IMR-90 (cell line): ENCODE measurements at regions not wholly inside any gene's neighbourhood (a gene's known extent, or its start where the extent isn't known, plus 50 kb on each side); places are given as distances from the start of the nearest gene placed in this dataset.

Experiments
- ATAC-seq: fragments of 200-7000 bp; cut with Tn5 transposase; 2 replicates; pipeline ENCODE4 v1.9.1; 2020; ENCODE audit warnings: low read depth, mild to moderate bottlenecking, moderate library complexity
- BruUV-seq: library from RNA; stranded (reverse); fragments of 400-500 nt; replicated peaks from 2 replicates; lab custom pipeline; 2021; lab: Mats Ljungman, UMichigan
- CTCF ChIA-PET: fragments of 300-600 bp; formaldehyde crosslinking; extraction: SDS; loops from one replicate; lab custom pipeline; 2021; ENCODE audit warnings: antibody characterized with exemption; lab: Yijun Ruan, JAX
- POLR2A ChIA-PET: fragments of 300-600 bp; sonication (Branson Sonifier 250); formaldehyde crosslinking; loops from one replicate; lab custom pipeline; 2022; ENCODE audit warnings: antibody characterized with exemption; ENCODE audit not compliant: unreplicated experiment; lab: Charles Lee
- DNase-seq: peaks from one replicate; pipeline ENCODE4 v3.0.0; 2013
- H2AFZ ChIP-seq: replicated peaks from 2 replicates; pipeline ENCODE3; 2013; ENCODE audit warnings: low read length, mild to moderate bottlenecking; ENCODE audit not compliant: poor library complexity
- H2AK5ac ChIP-seq: 2 replicates; pipeline ENCODE4 v1.6.1; 2013; ENCODE audit warnings: low read depth, low read length, inconsistent platforms
- H2AK9ac ChIP-seq: replicated peaks from 2 replicates; pipeline ENCODE3; 2013; ENCODE audit warnings: mild to moderate bottlenecking, low read depth, low read length, moderate library complexity; ENCODE audit not compliant: poor library complexity
- H2BK120ac ChIP-seq: 2 replicates; pipeline ENCODE4 v1.6.1; 2013; ENCODE audit warnings: low read depth, low read length, inconsistent platforms
- H2BK15ac ChIP-seq: 3 replicates; pipeline ENCODE4 v1.6.1; 2013; ENCODE audit warnings: low read depth, low read length, inconsistent platforms
- H2BK20ac ChIP-seq: 2 replicates; pipeline ENCODE4 v1.6.1; 2013; ENCODE audit warnings: low read depth, mild to moderate bottlenecking, inconsistent platforms, low read length, moderate library complexity
- H2BK5ac ChIP-seq: 2 replicates; pipeline ENCODE4 v1.6.1; 2013; ENCODE audit warnings: mild to moderate bottlenecking, low read depth, low read length, inconsistent platforms; ENCODE audit not compliant: poor library complexity, severe bottlenecking
- H3K14ac ChIP-seq: replicated peaks from 2 replicates; pipeline ENCODE4 v1.6.1; 2013; ENCODE audit warnings: low read depth, low read length, inconsistent platforms
- H3K18ac ChIP-seq: 2 replicates; pipeline ENCODE4 v1.6.1; 2013; ENCODE audit warnings: low read depth, low read length, control low read depth
- H3K23ac ChIP-seq: 2 replicates; pipeline ENCODE4 v1.6.1; 2013; ENCODE audit warnings: low read depth, low read length, inconsistent platforms
- H3K27ac ChIP-seq: 2 replicates; pipeline ENCODE4 v1.5.1; 2013; ENCODE audit warnings: mild to moderate bottlenecking, control low read depth, low read length; ENCODE audit not compliant: insufficient read depth
- H3K27me3 ChIP-seq: 2 replicates; pipeline ENCODE4 v1.6.1; 2013; ENCODE audit warnings: low read length; ENCODE audit not compliant: control insufficient read depth, insufficient read depth
- H3K36me3 ChIP-seq: 2 replicates; pipeline ENCODE4 v1.6.1; 2013; ENCODE audit warnings: low read length, mixed read lengths; ENCODE audit not compliant: control insufficient read depth, insufficient read depth
- H3K4ac ChIP-seq: 2 replicates; pipeline ENCODE4 v1.6.1; 2013; ENCODE audit warnings: low read depth, low read length, inconsistent platforms
- H3K4me1 ChIP-seq: 2 replicates; pipeline ENCODE4 v1.6.1; 2013; ENCODE audit warnings: low read length, mixed read lengths; ENCODE audit not compliant: control insufficient read depth, insufficient read depth
- H3K4me2 ChIP-seq: 2 replicates; pipeline ENCODE4 v1.6.1; 2013; ENCODE audit warnings: low read depth, mild to moderate bottlenecking, control low read depth, low read length, moderate library complexity
- H3K4me3 ChIP-seq: 2 replicates; pipeline ENCODE4 v1.5.1; 2013; ENCODE audit warnings: low read depth, mild to moderate bottlenecking, control low read depth, low read length, moderate library complexity; ENCODE audit not compliant: insufficient read depth
- H3K56ac ChIP-seq: 2 replicates; pipeline ENCODE4 v1.6.1; 2013; ENCODE audit warnings: low read length, inconsistent platforms; ENCODE audit not compliant: insufficient read depth; ENCODE audit errors: extremely low read depth
- H3K79me1 ChIP-seq, 2 experiments: 2 replicates each; pipeline ENCODE4 v1.6.1; 2013; ENCODE audit warnings: low read length in 2 of 2, inconsistent platforms in 1 of 2, low read depth in 1 of 2
- H3K9ac ChIP-seq: 2 replicates; pipeline ENCODE4 v1.6.1; 2013; ENCODE audit warnings: low read depth, low read length, control low read depth
- H3K9me1 ChIP-seq: 2 replicates; pipeline ENCODE4 v1.6.1; 2013; ENCODE audit warnings: low read length, inconsistent platforms; ENCODE audit not compliant: insufficient read depth
- H3K9me3 ChIP-seq: 2 replicates; pipeline ENCODE4 v1.6.1; 2013; ENCODE audit warnings: low read length; ENCODE audit not compliant: control insufficient read depth, insufficient read depth
- H4K20me1 ChIP-seq: 2 replicates; pipeline ENCODE4 v1.6.1; 2013; ENCODE audit warnings: low read length, inconsistent platforms; ENCODE audit not compliant: insufficient read depth
- H4K5ac ChIP-seq: 2 replicates; pipeline ENCODE4 v1.6.1; 2013; ENCODE audit warnings: mild to moderate bottlenecking, low read depth, low read length, control low read depth
- H4K8ac ChIP-seq, 2 experiments: 2 replicates each; pipeline ENCODE4 v1.6.1; 2013; ENCODE audit warnings: low read depth in 2 of 2, low read length in 2 of 2, control low read depth in 1 of 2, inconsistent platforms in 1 of 2
- H4K91ac ChIP-seq: 2 replicates; pipeline ENCODE4 v1.6.1; 2013; ENCODE audit warnings: low read depth, low read length, inconsistent platforms; ENCODE audit not compliant: insufficient read depth
- BHLHE40 ChIP-seq: fragments of 150-350 bp; IDR thresholded peaks from 2 replicates; pipeline ENCODE4 v1.6.1; 2016; ENCODE audit warnings: mild to moderate bottlenecking, low read depth, low read length
- CEBPB ChIP-seq: IDR thresholded peaks from 2 replicates; pipeline ENCODE4 v1.6.1; 2012; ENCODE audit warnings: low read depth, low read length, improper control_type of control experiment
- CHD1 ChIP-seq: IDR thresholded peaks from 2 replicates; pipeline ENCODE4 v1.6.1; 2012; ENCODE audit warnings: low read depth, low read length, improper control_type of control experiment
- FOS ChIP-seq: fragments of 150-350 bp; IDR thresholded peaks from 2 replicates; pipeline ENCODE4 v1.6.1; 2016; ENCODE audit warnings: low read depth, low read length
- MAZ ChIP-seq: IDR thresholded peaks from 2 replicates; pipeline ENCODE4 v1.6.1; 2012; ENCODE audit warnings: low read depth, mild to moderate bottlenecking, low read length, improper control_type of control experiment, moderate library complexity, borderline replicate concordance
- MXI1 ChIP-seq: IDR thresholded peaks from 2 replicates; pipeline ENCODE4 v1.6.1; 2012; ENCODE audit warnings: low read depth, mild to moderate bottlenecking, low read length, moderate library complexity, borderline replicate concordance
- POLR2A ChIP-seq: IDR thresholded peaks from 2 replicates; pipeline ENCODE4 v1.6.1; 2012; ENCODE audit warnings: mild to moderate bottlenecking, low read depth, low read length
- RAD21 ChIP-seq: IDR thresholded peaks from 2 replicates; pipeline ENCODE4 v1.6.1; 2012; ENCODE audit warnings: low read length, improper control_type of control experiment
- RFX5 ChIP-seq: IDR thresholded peaks from 2 replicates; pipeline ENCODE4 v1.8.0; 2012; ENCODE audit warnings: low read depth, mild to moderate bottlenecking, low read length, moderate library complexity
- SMC3 ChIP-seq: fragments of 150-350 bp; IDR thresholded peaks from 2 replicates; pipeline ENCODE4 v1.6.1; 2016; ENCODE audit warnings: low read depth, mild to moderate bottlenecking, antibody characterized with exemption, low read length, moderate library complexity
- USF2 ChIP-seq: fragments of 150-350 bp; IDR thresholded peaks from 2 replicates; pipeline ENCODE4 v1.6.1; 2017; ENCODE audit warnings: mild to moderate bottlenecking, antibody characterized with exemption, low read length, low read depth
- WGBS, 2 experiments: methylation state at CpG; one replicate each; pipeline versions ENCODE4 v1.1.5 to v1.1.7; 2013; ENCODE audit warnings: missing lambda C conversion rate in 2 of 2; ENCODE audit not compliant: insufficient read length in 1 of 2; ENCODE audit errors: extremely low coverage in 2 of 2; 5-methylcytosine and 5-hydroxymethylcytosine counted together
- dilution Hi-C: fragments of 300-500 bp; cut with HindIII; formaldehyde crosslinking; loops from one replicate; pipeline ENCODE4 v1.14.3; 2018; ENCODE audit warnings: low sequenced_read_pairs; ENCODE audit not compliant: unreplicated experiment
- in situ Hi-C: fragments of 300-500 bp; cut with MboI; formaldehyde crosslinking; loops from 3 replicates; pipeline ENCODE4 v1.14.3; 2019; ENCODE audit warnings: low sequenced_read_pairs, inconsistent platforms, mixed read lengths
- intact Hi-C: fragments of 100-400 bp; cut with micrococcal nuclease; formaldehyde crosslinking; loops from 2 replicates; pipeline ENCODE4 v1.10.0; 2022
- TF ChIP-seq, protein P1 (sequence below): conservative IDR thresholded peaks from 2 replicates; pipeline ENCODE4 v1.5.1; 2012; ENCODE audit warnings: mild to moderate bottlenecking, low read depth, low read length, improper control_type of control experiment

- no peak overlapping the region for H2BK120ac ChIP-seq
- no peaks in the 10 kb centered on the region for H3K79me1 ChIP-seq
- no peak overlapping the region for H4K8ac ChIP-seq
- H3K56ac ChIP-seq = no peak overlapping the region
- H3K9me1 ChIP-seq = no peaks in the 10 kb centered on the region
- H3K36me3 ChIP-seq = no peaks in the 10 kb centered on the region
- no peak overlapping the region for H2BK5ac ChIP-seq
- 0 out of 2 replicates have a peak, but pooled peaks cover 2% of the 10 kb centered on the region for H3K4me1 ChIP-seq
- ChIA-PET CTCF (no interaction called here), POLR2A (no interaction called here)
- H3K4me3 ChIP-seq = no peak overlapping the region
- H3K9me3 ChIP-seq = no peaks in the 10 kb centered on the region
- no peak overlapping the region for H4K5ac ChIP-seq
- H3K4ac ChIP-seq = no peak overlapping the region
- no peak overlapping the region for H2AFZ ChIP-seq
- no peak for DNase-seq
- no peak overlapping the region for H3K18ac ChIP-seq
- H3K14ac ChIP-seq = no peak overlapping the region
- intact Hi-C loops (no loop called here), in situ Hi-C loops (no loop called here), dilution Hi-C loops (no loop called here)
- no peak overlapping the region for H2BK20ac ChIP-seq
- BruUV-seq = no TSS peak
- whole genome bisulfite sequencing, 2 experiments = 91% methylated on average over 14 of the region's 19 CpGs; no CpG with 5 or more reads in 1 of the 2 experiments
- H3K9ac ChIP-seq = no peak overlapping the region
- 0 out of 2 replicates have a peak overlapping the region, but pooled peaks have one; percentile 5 for H2AK5ac ChIP-seq
- H3K27ac ChIP-seq = no peak overlapping the region
- H4K20me1 ChIP-seq = no peaks in the 10 kb centered on the region
- H2BK15ac ChIP-seq = no peak overlapping the region
- no peak overlapping the region for H4K91ac ChIP-seq
- H3K27me3 ChIP-seq = no peaks in the 10 kb centered on the region
- no peak overlapping the region for H3K4me2 ChIP-seq
- no peak overlapping the region; the same call in 1 of the 2 replicates for H3K23ac ChIP-seq
- H2AK9ac ChIP-seq = no peak overlapping the region
- TF ChIP-seq MAZ (no peak), POLR2A (no peak), RFX5 (no peak), RAD21 (no peak), BHLHE40 (no peak), SMC3 (no peak), USF2 (no peak), FOS (no peak), CEBPB (no peak), MXI1 (no peak), CHD1 (no peak)
- TF ChIP-seq, protein P1, sequence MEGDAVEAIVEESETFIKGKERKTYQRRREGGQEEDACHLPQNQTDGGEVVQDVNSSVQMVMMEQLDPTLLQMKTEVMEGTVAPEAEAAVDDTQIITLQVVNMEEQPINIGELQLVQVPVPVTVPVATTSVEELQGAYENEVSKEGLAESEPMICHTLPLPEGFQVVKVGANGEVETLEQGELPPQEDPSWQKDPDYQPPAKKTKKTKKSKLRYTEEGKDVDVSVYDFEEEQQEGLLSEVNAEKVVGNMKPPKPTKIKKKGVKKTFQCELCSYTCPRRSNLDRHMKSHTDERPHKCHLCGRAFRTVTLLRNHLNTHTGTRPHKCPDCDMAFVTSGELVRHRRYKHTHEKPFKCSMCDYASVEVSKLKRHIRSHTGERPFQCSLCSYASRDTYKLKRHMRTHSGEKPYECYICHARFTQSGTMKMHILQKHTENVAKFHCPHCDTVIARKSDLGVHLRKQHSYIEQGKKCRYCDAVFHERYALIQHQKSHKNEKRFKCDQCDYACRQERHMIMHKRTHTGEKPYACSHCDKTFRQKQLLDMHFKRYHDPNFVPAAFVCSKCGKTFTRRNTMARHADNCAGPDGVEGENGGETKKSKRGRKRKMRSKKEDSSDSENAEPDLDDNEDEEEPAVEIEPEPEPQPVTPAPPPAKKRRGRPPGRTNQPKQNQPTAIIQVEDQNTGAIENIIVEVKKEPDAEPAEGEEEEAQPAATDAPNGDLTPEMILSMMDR = no peak
- no peak for ATAC-seq
These were observed 84.2 kb upstream of the SPRY4 start for GRCh38 chr5:142408981-142409481.
